Middle frontal gyrus (tissue), 1 donor: ENCODE measurements at regions not wholly inside any gene's neighbourhood (a gene's known extent, or its start where the extent isn't known, plus 50 kb on each side); places are given as distances from the start of the nearest gene placed in this dataset.
"Not testable (repeated sequence)": the region's sequence is repeated elsewhere in the genome, so short reads cannot be mapped to it uniquely, and the experiment has no call there.

ENCODE experiments used
- DNase-seq: peaks from one replicate; pipeline ENCODE4 v3.0.0-alpha.2; 2015; ENCODE audit warnings: low spot score; ENCODE audit errors: extremely low spot score

DNA sequence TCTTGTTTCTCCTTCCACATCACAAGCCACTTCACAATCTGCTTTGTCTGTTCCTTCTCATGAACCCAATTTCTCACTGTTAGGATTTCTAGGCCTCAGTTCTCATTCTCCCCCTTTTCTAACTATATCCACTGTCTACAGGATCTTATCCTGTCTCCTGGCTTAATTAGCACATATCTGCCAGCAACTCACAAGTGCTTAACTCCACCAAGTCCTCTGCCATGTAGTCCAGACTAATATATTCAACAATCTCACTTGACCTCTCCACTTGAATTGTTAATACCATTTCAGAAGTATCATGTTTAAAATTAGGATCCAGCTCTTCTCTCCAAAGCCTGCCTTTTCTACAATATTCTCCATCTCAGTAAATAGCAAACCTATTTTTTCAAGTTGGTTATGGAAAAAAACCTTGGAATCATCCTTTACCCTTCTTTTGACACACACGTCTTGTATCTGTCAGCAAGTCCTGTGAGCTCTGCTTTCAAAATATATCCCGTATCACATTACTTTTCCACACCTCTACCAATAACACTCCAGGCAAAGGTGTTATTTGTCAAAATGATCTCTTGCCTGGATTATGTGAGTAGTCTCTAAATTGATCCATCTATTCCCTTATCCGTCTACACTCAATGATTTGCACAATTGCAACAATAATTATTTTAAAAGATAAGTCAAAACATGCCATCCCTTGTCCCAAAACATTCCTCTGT lies 127.2 kb upstream of the SLIT2 start:
- DNase-seq = no peak

DNA sequence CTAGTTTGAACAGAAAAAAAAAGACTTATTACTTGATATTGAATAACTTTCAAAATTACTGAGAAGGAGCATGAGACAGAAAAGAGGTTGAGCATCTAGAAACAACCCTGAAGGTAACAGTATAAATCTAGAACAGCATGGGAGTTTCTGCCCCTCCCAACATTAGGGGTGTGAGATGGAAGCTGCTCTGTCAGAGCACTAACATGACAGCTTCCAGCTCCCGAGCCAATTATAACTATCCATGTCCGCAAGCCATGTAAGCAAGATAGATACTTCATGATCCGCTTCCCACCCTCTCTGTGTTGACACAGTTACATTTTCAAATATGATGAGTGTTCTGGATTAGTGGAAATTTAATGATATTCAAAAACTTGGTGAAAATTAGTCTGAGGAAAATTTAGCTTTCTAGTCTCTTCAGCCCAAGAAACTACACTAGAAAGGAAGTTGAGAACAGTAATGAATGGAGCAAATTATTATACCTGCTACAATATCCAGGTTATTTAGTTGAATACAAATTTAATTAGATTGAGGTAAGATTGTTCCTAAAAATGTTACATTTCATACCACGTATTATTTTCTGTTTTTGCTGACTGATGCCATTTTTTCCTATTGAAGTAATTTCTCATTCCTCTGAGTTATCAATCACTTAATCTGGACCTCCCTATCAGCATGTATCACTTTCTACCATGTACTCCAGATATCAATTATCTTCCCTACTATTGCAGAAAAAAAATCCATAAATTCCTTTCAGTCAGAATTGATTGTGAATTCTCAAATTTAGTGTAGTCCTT lies 129.3 kb upstream of the SLIT2 start:
- DNase-seq = no peak

DNA sequence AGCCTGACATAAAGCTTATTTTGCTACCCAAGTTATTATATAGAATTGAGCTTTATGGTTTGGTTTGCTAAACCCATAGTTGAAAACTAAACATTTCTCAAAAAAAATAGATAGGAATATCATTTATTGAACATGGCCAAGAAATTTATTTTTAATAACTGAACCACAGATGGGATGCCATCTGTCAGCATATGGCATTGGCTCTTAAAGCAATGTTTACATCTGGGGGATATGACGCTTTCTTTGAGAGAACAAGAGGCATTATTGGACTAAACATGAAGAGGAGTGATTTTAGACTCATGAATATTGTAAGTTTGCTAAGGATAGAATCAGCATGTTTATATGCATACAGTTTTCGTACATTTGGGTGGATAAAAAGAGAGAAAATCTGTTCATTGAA lies 132.6 kb upstream of the SLIT2 start:
- DNase-seq = no peak

DNA sequence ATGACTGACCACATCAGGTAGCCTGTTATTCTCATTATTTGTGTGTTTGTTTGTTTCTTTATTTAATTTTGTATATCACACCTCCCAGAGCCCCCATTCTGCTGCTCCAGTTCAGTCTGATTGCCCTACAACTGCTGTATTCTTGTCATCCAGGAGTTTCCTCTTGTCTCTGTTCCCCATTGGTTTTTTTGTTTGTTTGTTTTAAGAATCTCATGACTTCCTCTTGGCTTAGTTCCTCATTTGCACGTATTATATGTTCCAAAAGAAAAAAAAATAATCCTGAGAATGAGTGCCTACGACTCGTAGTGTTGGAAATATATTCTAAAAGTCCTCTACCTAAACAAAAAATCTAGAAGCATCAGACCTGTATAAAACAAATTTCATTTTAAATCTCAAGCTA lies 142.3 kb upstream of the SLIT2 start:
- no peak for DNase-seq

DNA sequence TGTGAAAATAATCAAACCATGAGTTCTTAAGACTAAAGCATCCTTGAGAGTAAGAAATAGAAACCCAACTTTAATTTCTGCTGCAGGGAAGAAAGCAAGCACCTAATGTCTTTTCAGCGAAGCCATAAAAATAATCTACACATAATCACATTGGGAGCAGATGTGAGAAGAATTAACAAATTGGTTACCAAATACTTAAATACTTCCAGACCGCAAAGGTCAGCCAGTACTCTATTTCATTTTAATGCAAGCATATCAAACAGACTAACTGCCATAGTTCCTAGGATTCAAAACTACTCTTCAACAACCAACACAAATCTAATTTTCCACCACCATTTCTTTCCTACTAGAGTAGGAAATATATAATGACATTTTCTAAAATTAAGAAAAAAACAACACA lies 144.8 kb upstream of the SLIT2 start:
- no peak for DNase-seq

DNA sequence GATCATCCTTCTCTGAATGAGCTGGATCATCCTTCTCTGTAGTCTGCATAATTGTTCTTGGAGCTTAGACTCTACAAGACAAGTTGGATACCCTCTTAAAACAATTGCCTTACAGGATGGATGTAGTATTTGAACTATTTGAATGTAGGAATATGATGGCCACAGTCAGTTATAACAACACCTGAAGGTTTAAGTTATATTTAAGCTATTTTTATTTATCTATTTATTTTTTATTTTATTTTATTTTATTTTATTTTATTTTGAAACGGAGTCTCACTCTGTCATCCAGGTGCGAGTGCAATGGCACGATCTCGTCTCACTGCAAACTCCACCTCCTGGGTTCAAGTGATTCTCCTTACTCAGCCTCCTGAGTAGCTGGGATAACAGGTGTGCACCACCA lies 149.9 kb upstream of the SLIT2 start:
- no peak for DNase-seq

DNA sequence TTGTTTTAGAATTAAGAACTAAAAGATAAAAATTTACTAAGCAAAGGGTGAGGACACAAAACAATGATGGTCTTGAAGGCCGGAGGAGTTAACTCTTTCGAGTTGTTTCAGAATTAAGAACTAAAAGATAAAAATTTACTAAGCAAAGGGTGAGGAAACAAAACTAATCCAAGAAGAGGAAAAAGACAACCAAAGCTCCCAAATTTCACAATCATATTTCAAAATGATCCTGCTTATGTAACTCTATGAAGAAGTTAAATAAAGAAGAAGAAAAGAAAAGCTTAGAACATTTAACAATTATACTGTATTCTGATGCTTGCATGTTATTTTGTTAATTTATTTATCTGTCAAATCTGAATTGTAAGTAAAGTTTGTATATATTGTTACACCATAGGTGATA lies 154.8 kb upstream of the SLIT2 start:
- DNase-seq = no peak

DNA sequence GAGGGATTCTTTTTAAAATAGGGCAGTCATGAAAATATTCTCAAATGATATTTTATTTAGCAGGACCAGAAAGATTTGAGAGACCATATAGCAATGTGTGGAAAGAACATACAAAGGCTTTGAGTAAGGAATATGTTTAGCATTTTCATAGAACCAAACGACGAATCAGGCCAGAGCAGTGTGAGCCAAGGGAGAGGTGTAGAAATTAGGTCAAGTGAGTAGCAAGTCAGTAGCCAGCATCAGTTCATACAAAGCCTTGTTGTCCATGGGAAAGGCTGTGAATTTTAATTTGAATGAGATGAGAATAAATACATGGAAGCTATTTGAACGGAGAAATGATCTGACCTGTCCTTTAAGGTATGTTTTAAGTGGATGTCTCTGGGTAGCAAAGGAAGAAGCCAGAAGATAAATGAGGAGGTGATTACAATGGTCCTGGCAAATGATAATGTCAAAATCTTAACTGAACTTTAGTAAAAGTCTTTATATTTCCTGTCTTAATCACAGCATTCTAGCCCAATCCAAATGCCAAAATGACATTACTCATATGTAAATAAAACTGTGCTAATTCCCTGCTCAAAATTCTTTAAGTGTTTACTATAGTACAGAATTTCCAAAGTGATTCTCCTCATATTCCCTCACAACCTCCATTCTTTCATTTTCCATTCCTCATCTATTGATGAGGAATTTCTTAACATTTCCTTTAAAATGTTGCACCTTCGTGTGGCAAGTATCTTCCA lies 155.7 kb upstream of the SLIT2 start:
- no peak for DNase-seq

DNA sequence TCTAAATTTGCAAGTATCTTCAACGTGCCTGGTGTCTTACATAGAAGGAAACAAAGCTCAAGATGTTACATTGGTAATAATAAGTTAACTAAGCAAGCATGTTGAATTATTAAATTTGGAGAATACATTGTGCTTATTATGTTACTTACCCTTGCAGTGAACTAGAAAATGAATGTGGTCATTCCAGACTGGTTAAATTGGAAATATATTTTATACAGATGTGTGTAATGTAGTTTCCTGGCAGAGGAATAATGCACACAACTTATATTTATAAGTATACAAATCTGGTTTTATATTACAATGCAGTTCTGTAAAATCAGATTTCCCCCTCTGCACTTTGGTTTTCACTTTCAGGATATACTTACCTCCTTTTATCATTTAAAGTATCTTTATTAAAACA lies 159.9 kb upstream of the SLIT2 start:
- DNase-seq = no peak

DNA sequence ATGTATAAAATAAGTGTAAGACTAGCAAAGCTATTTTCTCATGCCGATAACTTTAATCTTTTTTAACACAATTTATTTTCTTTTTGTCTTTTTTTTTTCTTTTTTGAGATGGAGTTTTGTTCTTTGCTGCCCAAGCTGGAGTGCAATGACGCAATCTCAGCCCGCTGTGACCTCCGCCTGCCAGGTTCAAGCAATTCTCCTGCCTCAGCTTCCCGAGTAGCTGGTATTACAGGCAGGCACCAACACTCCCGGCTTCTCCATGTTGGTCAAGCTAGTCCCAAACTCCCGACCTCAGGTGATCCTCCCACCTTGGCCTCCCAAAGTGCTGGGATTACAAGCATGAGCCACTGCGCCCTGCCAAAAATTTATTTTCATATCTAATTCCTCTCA lies 164.2 kb upstream of the SLIT2 start:
- no peak for DNase-seq

DNA sequence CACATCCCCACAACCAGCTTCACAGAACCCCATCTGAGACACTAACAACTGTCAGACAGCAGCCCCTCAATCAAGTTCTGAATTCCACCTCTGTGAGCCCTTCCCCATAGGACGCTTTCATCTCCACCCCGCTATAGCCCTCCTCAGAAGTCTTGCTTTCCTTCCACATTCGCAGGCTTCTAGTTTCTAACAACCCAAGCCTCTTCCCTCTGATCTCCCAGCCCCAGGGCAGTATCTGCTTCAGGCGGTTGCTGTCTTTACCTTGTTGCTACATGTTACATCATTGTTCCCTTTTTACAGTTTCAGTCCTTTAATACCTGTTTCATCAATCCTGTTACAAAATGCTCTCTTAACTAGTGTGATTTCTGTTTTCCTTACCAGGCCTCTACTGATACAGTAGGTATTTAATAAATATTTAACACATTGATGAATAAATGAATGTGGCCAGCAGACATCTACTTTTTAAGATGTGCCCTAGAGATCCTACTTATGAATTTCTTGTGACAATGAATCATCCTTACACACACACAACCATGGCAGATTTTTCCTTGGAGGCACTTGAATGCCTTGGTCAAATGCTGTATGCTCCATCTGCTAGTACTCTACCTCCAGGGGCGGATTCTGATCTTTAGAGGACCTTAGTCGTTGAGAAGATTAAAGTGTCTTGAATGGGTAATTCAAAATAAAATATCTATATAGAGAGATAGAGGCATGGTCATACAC lies 164.7 kb upstream of the SLIT2 start:
- no peak for DNase-seq

DNA sequence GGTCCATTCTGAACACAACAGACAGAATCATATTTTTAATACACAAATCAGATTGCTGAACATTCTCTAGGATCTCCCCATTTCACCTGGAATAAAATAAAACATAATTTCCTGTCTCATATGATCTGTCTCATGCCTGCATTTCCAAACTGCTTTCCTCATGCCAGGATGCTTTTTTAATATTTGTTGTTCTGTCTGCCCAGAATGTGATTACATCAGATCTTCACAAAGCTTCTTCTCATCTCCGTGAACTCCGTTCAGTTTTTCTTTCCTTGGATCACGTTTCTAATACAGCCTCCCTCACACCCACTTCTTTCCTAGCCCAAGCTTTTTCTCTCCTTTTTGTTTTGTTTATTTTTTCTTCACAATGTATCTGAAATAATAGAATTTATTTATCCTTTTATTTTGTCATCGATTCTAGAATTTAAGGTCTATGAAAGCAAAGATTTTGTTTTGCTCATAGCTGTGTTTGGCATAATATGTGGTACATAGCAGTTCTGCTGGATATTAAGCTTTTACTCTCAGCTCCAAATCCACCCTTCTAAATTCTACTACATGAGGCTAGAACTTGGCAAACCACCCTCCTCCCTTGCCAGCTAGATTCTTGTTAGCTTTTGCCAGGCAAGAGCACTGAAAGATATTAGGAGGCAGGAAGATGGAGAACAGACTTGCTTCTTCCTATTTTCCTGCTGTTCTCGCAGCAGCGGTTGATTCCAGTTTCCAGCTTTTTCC lies 165.5 kb upstream of the SLIT2 start:
- DNase-seq = no peak

DNA sequence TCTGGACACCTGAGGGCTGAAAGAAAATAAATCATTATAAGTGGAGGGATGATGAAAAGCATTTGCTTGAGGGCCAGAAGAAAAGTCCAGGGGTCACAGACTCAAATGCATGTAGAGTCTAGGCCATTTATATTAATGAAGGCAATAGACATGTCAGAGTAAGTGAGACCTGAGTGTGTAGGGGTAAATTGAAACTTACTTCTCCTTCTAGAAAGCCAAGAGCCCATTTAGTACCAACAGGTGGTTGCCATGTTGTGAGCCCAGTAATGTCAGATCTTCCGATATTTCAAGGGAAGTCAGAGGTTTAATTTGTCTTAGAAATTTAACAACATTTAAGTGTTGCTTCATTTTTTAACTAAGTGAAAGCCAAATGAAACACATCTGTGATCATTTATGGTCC lies 166.1 kb upstream of the SLIT2 start:
- DNase-seq = no peak

DNA sequence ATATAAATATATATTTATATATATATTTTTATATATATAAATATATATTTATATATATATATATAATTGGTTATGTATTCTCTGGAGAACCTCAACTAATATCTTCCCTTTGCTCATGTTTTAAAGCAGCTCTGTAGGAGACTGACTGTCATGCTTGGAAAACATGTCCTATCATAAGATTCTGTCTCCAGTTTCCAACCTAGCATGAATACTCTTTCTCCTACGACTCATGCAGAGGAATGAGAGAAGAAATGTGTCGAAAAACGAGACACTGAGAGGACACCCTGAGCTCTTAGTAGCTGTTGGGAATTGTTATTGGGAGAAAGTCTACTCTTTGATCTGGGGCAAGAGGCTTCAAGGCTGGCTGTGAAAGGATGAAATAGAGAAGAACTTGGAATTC lies 166.5 kb upstream of the SLIT2 start:
- DNase-seq = no peak

DNA sequence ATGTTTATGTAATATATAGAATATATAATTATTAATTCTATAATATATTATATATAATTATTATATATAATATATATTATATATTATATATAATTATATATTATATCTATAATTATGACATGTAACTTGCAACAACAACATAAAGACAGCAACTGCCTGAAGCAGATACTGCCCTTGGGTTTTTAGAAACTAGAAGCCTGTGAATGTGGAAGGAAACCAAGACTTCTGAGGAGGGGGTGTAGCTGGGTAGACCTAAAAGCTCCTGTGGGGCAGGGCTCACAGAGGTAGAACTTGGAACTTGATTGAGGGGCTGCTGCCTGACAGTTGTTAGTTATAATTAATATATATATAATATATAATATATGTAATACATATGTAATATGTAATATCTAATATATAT lies 167.2 kb upstream of the SLIT2 start:
- no peak for DNase-seq

DNA sequence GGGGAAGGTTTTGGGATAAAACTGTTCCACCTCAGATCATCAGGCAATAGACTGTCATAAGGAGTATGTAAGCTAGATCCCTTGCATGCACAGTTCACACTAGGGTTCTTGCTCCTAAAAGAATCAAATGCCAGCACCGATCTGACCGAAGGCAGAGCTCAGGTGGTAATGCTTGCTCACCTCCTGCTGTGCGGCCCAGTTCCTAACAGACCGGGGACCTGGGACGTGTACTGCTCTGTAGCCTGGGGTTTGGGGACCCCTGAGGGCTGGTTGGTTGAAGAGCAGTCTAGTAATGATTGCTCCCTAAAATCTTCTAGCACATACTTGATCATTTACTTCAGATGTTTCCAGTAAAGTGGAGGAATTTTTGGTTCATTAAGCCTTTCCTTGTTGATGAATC lies 173.1 kb upstream of the SLIT2 start:
- DNase-seq = no peak

DNA sequence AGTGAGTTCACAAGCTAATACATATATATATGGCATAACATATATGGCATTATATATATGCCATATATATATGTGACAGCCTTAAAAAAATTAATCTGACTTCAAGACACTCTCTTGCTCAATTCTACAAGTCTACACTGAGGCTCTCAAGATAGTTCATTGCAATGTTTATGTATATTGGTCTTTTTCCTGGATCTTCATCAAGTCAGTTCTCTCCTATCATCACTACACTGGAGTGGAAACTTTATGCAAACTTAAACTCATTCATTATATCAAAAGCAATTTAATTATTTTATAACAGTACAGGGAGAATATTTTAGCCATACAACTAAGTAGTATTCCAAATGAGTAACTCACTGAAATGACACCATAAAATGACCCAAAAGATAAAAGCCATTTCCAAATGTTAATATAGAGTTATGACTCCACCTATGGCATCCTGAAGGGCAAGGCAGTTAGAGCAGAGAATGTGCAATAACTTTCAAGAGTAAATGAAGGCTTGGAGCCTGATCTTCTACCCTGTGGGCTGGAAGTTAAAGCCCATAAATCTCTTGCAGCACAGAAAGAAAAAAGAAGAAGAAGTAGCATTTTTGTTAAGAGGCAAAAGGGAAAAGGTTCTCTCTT lies 176.3 kb upstream of the SLIT2 start:
- DNase-seq = no peak

DNA sequence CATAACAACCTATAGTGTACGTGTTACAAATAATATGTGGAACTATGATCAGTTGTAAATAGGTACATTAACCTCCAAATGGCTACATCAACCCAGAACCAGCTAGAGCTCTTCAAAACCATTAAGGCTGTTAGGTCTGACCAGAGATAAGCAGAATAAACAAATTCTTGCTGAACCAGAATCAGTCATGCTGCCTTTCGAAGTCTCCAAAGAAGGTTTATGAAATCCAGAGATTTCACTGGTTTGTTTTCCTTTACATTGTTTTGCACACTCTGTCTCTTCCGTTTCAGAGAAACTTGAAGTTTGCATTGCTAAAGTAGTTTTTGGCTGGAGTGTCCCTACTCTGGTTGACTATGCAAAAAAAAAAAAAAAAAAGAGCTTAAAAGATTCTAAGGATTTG lies 177.3 kb upstream of the SLIT2 start:
- no peak for DNase-seq

DNA sequence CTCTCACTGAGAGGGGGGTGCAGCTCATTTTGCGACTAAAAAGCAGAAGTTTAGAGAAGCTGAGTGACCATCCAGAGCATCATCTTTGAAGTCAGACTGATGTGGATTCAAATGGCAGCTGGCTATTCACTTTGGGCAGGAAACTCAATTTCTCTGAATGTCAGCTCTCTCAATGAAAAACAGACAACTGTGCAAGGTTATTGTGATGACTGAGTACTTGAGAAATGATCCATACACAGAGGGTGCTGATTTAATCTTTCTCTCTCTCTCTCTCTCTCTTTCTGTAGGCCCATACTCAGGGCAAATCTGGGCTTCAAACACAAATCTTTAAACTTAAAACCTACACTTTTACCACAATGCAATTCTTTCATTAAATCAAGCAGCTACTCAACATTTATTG lies 185.8 kb upstream of the SLIT2 start:
- DNase-seq = no peak

DNA sequence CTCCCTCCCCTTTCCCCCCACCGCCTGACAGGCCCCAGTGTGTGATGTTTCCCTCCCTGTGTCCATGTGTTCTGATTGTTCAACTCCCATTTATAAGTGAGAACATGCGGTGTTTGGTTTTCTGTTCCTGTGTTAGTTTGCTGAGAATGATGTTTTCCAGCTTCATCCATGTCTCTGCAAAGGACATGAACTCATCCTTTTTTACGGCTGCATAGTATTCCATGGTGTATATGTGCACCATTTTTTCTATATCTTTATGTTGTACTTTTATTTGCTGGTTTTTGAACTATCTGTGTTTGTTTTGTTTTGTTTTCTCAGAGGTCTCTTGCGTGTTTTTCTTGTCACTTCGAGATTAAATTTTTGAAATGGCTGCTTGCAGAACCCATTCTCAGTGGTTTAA lies 188.8 kb upstream of the SLIT2 start:
- not testable (repeated sequence) for DNase-seq

DNA sequence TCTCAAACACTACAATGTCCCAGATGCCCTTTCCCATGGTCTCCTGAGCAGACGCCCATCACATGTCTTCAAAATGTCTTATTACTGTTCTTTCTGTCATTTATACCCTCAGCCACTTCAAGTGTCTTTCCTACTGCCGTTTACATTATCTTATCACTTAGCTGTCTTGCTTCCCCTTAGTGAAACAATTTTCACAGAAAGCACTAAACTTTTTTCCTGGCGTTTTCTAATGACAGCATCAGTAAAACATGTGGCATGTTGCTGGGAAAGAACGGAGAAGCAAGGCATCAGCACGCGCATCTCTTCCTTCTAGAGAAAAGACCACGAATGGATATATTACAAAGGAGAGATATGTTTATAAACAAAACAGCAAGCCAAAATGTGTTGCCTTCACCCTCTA lies 189.7 kb upstream of the SLIT2 start:
- DNase-seq = no peak
